HEK293T (cell line): ENCODE measurements at regions not wholly inside any gene's neighbourhood (a gene's known extent, or its start where the extent isn't known, plus 50 kb on each side); places are given as distances from the start of the nearest gene placed in this dataset.

ENCODE experiments used
- BHLHE40 ChIP-seq: fragments of 450-650 bp; IDR thresholded peaks from 2 replicates; pipeline ENCODE4 v1.6.1; 2016; ENCODE audit warnings: mild to moderate bottlenecking, moderate library complexity, borderline replicate concordance
- ELF4 ChIP-seq: fragments of 450-650 bp; IDR thresholded peaks from 2 replicates; pipeline ENCODE4 v1.6.1; 2017; ENCODE audit warnings: antibody characterized with exemption
- FOXA1 ChIP-seq: fragments of 450-650 bp; IDR thresholded peaks from 2 replicates; pipeline ENCODE4 v1.6.1; 2016; ENCODE audit warnings: mild to moderate bottlenecking
- FOXM1 ChIP-seq: fragments of 450-650 bp; IDR thresholded peaks from 2 replicates; pipeline ENCODE4 v1.6.1; 2017; ENCODE audit warnings: mild to moderate bottlenecking, borderline replicate concordance
- L3MBTL2 ChIP-seq: fragments of 450-650 bp; conservative IDR thresholded peaks from 2 replicates; pipeline ENCODE4 v1.6.1; 2016; ENCODE audit warnings: mild to moderate bottlenecking
- LEF1 ChIP-seq: fragments of 450-650 bp; IDR thresholded peaks from 2 replicates; pipeline ENCODE4 v1.6.1; 2017; ENCODE audit warnings: mild to moderate bottlenecking, borderline replicate concordance

DNA sequence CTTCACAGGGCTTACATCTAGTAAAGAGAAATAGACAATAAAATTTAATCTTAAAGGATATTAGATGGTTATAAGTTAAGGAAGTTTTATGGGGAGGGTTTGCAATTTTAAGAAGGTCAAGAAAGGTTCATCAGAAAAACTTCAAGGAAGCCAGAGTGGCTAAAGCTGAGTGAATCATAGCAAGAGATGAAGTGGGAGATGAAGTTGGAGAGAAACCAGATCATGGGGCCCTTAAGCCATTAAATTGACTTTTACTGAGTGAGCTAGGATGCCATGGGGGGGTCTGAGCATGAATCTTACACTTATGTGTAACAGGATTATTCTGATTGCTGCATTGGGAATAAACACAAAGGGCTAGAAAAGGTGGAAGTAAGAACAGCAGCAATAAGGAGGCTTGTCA, 189.2 kb downstream of the LRIG3 start:
- TF ChIP-seq FOXA1 (no peak), FOXM1 (no peak), L3MBTL2 (no peak), BHLHE40 (no peak), ELF4 (no peak), LEF1 (no peak)
